Astrocyte (in vitro differentiated cells and primary cell): ENCODE measurements at regions not wholly inside any gene's neighbourhood (a gene's known extent, or its start where the extent isn't known, plus 50 kb on each side); places are given as distances from the start of the nearest gene placed in this dataset.

Experiments used
- EZH2 ChIP-seq: IDR thresholded peaks from 2 replicates; pipeline ENCODE4 v1.6.1; 2012; ENCODE audit warnings: mild to moderate bottlenecking, low read length, inconsistent platforms; ENCODE audit not compliant: insufficient read depth
- TF ChIP-seq, protein P1 (sequence below): IDR thresholded peaks from 2 replicates; pipeline ENCODE4 v1.5.1; 2011; ENCODE audit warnings: low read depth, mild to moderate bottlenecking, inconsistent platforms, low read length, moderate library complexity; ENCODE audit not compliant: insufficient read depth

DNA sequence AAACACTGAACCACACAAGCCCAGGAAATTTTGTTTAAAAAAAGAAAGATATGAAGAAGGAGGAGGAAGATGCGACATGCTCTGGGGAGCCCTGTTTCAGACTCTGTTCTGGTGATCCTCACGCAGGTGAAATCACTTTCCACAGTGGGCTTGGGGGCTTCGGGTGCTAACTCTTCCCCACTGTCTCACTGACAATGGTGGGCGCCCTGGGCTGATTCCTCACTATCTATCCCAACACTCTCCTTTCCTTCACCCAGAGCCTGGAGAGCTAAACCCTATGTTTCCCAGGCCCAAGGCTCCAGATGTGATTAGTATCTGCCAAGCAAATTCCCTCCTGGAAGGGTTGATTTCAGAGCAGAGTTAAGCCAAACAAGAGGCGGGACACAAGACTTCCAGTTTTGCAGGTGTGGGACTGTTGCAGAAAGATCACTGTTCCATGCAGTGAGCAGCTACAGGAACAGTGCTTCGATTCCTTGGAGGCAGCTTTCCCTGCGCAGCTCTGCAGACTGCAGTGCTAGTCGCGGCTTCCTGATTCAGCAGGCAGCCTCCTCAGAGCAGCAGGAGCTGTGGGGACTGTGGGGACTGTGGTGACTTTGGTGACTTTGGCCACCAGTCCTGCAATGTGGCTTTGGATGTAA is 168.3 kb downstream of the RHOU start:
- TF ChIP-seq, protein P1, sequence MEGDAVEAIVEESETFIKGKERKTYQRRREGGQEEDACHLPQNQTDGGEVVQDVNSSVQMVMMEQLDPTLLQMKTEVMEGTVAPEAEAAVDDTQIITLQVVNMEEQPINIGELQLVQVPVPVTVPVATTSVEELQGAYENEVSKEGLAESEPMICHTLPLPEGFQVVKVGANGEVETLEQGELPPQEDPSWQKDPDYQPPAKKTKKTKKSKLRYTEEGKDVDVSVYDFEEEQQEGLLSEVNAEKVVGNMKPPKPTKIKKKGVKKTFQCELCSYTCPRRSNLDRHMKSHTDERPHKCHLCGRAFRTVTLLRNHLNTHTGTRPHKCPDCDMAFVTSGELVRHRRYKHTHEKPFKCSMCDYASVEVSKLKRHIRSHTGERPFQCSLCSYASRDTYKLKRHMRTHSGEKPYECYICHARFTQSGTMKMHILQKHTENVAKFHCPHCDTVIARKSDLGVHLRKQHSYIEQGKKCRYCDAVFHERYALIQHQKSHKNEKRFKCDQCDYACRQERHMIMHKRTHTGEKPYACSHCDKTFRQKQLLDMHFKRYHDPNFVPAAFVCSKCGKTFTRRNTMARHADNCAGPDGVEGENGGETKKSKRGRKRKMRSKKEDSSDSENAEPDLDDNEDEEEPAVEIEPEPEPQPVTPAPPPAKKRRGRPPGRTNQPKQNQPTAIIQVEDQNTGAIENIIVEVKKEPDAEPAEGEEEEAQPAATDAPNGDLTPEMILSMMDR, result no peak
- TF ChIP-seq EZH2, result no peak
